ENCODE measurements at regions not wholly inside any gene's neighbourhood (a gene's known extent, or its start where the extent isn't known, plus 50 kb on each side); places are given as distances from the start of the nearest gene placed in this dataset.

GRCh38 chr21:28657566-28657965 is 335.1 kb downstream of the LTN1 start:
- Mint-ChIP-seq H3K4me1 (peaks cover 3% of the 10 kb centered on the region; the same call in 2 of the 3 replicates), H3K9me3 (no peaks in the 10 kb centered on the region), H3K27ac (no peak overlapping the region), H3K4me3 (no peak overlapping the region), H3K36me3 (ENCODE audit: low read depth) (no peaks in the 10 kb centered on the region), H3K27me3 (ENCODE audit: insufficient read depth, low read depth, poor library complexity) (no peaks in the 10 kb centered on the region)
- Histone ChIP-seq H3K4me2 (no peak overlapping the region), H4K20me1 (replicated peaks; ENCODE audit: insufficient read depth) (no peaks in the 10 kb centered on the region), H3K79me2 (replicated peaks; ENCODE audit: insufficient read depth) (no peaks in the 10 kb centered on the region), H3K36me3 (ENCODE audit: insufficient read depth) (no peaks in the 10 kb centered on the region), H3F3A (replicated peaks; ENCODE audit: low read depth) (no peaks in the 10 kb centered on the region), H3K27me3 (ENCODE audit: insufficient read depth) (no peaks in the 10 kb centered on the region), H2AFZ (no peak overlapping the region), H3K9me2 (ENCODE audit: insufficient read depth) (no peaks in the 10 kb centered on the region), H3K4me1 (ENCODE audit: insufficient read depth) (no peaks in the 10 kb centered on the region), H3K27ac (ENCODE audit: low read depth) (no peak overlapping the region), H3K4me3 (no peak overlapping the region)
- no peak for ATAC-seq
- no peak for DNase-seq (ENCODE audit: low spot score)
- no peak for TF ChIP-seq CREB1 (CRISPR knock-in tag; IDR thresholded peaks at IDR 0.05; ENCODE audit: low read depth)
- TF ChIP-seq STAT1 (IDR thresholded peaks at IDR 0.05; ENCODE audit: unreplicated experiment), result no peak
- no peak for TF ChIP-seq JUNB (IDR thresholded peaks at IDR 0.05; ENCODE audit: unreplicated experiment)
- no peak for TF ChIP-seq EZH2 (IDR thresholded peaks at IDR 0.05; ENCODE audit: low read depth, unreplicated experiment)
- TF ChIP-seq ZNF114 (CRISPR knock-in tag; IDR thresholded peaks at IDR 0.05), result no peak
- TF ChIP-seq NANOG (IDR thresholded peaks at IDR 0.05; ENCODE audit: borderline replicate concordance), result no peak
- TF ChIP-seq EZH2phosphoT487 (IDR thresholded peaks at IDR 0.05; ENCODE audit: unreplicated experiment), result no peak
- no peak for TF ChIP-seq POLR2AphosphoS5 (IDR thresholded peaks at IDR 0.05; ENCODE audit: low read depth)
- no peak for TF ChIP-seq ZNF462 (CRISPR knock-in tag; IDR thresholded peaks at IDR 0.05)
- TF ChIP-seq, protein P1, sequence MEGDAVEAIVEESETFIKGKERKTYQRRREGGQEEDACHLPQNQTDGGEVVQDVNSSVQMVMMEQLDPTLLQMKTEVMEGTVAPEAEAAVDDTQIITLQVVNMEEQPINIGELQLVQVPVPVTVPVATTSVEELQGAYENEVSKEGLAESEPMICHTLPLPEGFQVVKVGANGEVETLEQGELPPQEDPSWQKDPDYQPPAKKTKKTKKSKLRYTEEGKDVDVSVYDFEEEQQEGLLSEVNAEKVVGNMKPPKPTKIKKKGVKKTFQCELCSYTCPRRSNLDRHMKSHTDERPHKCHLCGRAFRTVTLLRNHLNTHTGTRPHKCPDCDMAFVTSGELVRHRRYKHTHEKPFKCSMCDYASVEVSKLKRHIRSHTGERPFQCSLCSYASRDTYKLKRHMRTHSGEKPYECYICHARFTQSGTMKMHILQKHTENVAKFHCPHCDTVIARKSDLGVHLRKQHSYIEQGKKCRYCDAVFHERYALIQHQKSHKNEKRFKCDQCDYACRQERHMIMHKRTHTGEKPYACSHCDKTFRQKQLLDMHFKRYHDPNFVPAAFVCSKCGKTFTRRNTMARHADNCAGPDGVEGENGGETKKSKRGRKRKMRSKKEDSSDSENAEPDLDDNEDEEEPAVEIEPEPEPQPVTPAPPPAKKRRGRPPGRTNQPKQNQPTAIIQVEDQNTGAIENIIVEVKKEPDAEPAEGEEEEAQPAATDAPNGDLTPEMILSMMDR (conservative IDR thresholded peaks at IDR 0.05; ENCODE audit: low read depth in 2 of 2), result no peak
- TF ChIP-seq REST (IDR thresholded peaks at IDR 0.05; ENCODE audit: unreplicated experiment), result no peak
- no peak for TF ChIP-seq ZNF331 (CRISPR knock-in tag; IDR thresholded peaks at IDR 0.05; ENCODE audit: low read depth)

Data from GM23338 (cell line).